Superior temporal gyrus (tissue), 1 donor: ENCODE measurements at regions not wholly inside any gene's neighbourhood (a gene's known extent, or its start where the extent isn't known, plus 50 kb on each side); places are given as distances from the start of the nearest gene placed in this dataset.

Experiments
- DNase-seq: peaks from one replicate; pipeline ENCODE4 v3.0.0-alpha.2; 2016; ENCODE audit errors: extremely low spot score

DNA sequence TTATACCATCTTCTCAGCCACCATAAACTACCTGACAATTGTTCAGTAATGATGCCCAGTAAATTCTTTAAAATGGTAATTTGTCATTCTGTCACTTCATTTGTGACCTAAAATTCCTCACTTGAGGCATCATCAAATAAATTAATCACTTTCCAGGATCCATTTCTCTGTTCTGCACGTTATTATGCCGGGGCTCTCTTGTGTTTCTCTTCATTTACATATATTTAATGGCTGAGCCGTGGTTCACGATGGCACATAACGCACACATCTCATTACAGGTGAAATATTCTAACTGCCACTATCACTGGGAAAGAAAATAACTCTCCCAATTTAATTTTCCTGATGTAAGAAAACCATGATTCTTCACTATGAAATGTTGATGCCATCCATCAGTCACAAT is 529.6 kb downstream of the NR4A2 start:
- DNase-seq, result no peak

GRCh38 chr2:155792666-155793065 is 539.9 kb downstream of the NR4A2 start:
- DNase-seq, result no peak

GRCh38 chr2:155770516-155770915 is 562.0 kb downstream of the NR4A2 start:
- no peak for DNase-seq

GRCh38 chr2:155766342-155767115 is 566.0 kb downstream of the NR4A2 start:
- DNase-seq, result no peak

DNA sequence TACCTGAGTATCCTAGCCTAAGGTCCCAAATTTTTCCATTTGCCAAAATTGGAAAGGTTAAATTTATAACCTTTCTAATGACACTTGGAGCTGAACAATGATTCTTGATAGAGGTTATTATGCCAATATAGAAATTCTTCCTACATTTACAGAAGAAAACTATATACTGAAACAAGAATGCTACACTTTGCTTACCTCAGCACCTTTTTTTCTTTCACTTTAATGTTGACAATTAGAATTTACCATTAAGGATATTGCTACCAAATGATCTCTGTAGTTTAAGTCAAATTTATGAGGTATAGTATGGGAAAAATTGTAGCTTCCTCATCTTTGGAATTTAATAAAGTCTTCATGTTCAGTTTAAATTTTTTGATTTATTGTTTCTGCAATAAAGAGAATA is 577.0 kb downstream of the NR4A2 start:
- DNase-seq, result no peak

GRCh38 chr2:155748131-155748530 is 584.4 kb downstream of the NR4A2 start:
- DNase-seq, result no peak

DNA sequence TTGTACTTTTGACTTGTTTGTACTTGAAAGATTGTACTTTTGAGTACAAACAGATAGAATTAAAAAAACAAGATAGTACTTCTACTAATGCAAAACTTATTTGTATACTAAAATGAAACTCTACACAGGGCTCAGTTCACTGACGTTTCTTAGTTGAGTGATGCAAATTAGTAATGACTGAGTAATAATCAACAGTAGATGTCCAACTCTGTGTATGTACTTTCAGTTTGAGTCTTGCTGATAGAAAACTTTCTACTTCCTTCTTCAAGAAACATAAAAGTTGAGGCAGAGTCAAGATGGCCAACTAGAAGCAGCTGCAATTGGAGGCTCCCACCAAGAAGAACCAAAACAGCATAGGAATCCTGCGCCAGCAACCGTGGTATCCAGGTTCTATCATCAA is 585.0 kb downstream of the NR4A2 start:
- DNase-seq, result no peak

- DNase-seq, result peak; percentile 86
Observed at GRCh38 chr2:155733091-155733853, 599.2 kb downstream of the NR4A2 start.

DNA sequence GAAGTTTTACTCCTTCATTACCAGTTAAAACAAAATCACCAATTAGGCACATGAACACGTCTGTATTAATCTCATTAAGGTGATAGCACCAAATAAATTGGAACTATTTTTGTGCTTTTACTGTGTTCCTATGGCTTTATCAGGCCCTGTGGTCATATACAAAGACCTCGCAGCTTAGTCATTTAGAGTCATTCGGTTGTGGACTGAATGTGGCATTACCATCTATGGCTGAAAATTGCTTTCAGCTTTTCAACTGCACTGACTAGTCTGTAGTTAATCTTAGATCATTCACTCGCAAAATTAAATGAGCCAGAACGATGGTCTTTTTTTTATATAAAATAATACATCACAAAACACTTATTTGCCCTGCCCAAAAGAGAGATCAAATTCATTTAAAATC is 601.7 kb downstream of the NR4A2 start:
- no peak for DNase-seq

GRCh38 chr2:155727187-155727895 is 605.2 kb downstream of the NR4A2 start:
- DNase-seq, result no peak

DNA sequence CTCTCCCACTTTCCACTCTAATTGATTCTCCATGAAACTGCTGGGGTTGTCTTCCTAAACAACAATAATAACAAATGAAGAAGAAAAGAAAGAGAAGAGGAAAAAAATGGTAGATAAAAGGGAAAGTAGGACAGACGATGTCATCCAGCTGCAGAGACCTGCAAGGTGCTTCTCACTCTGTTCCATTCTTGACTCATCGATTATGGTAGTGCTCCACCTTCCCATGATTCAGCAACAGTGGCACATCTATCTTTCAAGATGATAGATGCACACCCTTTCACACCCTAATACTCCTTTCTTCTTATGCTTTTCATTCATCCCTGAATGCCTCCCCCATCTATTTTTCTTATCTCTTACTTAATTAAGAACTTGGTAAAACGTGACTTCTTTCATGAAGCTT is 610.2 kb downstream of the NR4A2 start:
- no peak for DNase-seq

- DNase-seq, result no peak
Observed at GRCh38 chr2:155715705-155716104, 616.8 kb downstream of the NR4A2 start.

DNA sequence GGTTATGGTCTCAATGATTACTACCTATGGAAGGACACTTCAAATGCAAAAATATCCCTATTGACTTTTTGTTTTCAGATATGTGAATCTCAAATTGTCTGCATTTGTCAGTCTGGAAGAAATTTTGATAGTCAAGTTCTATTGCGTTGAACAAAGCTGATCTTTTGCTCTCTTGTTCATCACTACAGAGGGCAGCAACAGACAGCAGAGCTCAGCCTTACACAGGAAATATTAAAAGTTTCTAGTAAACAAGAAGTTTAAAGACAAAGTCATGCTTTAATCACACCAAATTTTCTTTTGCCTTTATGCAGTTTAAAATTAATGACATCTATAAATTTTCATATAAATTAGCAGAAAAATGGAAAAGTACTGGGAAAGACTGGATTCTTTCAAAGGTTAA is 617.5 kb downstream of the NR4A2 start:
- peak; percentile 63 for DNase-seq

- peak; percentile 63 for DNase-seq
Observed at GRCh38 chr2:155708071-155708470, 624.5 kb downstream of the NR4A2 start.

GRCh38 chr2:155703917-155704316 is 628.6 kb downstream of the NR4A2 start:
- no peak for DNase-seq

DNA sequence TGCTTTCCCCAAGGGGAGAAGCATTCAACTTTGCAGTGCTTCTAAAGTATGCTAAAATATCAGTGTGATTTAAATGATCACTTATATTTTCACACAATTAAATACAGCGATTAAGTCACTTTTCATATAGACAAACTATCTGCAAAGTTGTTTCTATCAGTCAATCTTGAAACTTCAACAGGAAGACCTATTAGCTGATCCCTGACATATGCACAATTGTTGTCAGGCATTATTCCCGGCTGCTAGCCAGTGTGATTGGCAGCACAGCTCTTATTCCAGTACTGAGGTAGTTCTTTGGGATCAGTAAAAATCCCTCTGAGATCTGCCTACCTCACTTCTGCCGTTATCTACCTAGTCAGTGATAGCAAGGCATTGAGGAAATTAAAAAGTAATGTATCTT is 629.5 kb downstream of the NR4A2 start:
- DNase-seq, result no peak

DNA sequence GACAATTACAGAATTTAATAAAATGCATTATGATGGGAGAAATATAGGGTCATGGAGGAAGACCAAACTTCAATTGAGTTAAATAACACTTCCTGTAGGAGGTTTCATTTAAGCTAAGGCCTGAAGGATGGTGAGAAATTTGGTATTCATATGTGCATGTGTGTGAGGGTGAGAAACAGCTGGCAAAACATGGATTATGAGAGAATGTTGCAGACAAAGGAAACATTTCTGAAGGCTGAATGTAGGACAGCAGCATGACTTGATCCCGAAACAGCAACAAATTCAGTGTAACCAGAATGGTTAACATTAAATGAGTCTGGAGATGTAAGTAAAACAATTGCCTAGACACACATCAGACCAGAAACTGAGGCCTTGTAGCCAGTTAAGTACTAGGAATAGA is 630.8 kb downstream of the NR4A2 start:
- DNase-seq, result no peak

GRCh38 chr2:155696571-155696970 is 636.0 kb downstream of the NR4A2 start:
- DNase-seq, result no peak

DNA sequence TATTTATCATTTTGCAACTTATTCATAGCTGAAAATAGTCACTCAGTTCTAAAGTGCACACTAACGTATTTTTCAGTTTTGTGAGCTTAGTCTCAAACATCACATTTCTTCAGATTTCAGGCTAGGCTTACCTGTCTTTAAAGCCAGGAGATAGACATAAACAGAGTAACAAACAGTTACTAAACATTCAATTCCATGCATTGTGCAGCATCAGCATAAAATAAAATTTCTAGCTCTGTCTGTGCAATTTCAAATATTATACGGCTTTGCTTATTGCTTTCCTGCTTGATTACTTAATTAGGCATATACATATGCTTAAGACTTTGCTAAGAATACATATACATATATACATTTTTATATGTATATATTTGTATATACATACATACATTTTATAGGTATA is 637.0 kb downstream of the NR4A2 start:
- no peak for DNase-seq

DNA sequence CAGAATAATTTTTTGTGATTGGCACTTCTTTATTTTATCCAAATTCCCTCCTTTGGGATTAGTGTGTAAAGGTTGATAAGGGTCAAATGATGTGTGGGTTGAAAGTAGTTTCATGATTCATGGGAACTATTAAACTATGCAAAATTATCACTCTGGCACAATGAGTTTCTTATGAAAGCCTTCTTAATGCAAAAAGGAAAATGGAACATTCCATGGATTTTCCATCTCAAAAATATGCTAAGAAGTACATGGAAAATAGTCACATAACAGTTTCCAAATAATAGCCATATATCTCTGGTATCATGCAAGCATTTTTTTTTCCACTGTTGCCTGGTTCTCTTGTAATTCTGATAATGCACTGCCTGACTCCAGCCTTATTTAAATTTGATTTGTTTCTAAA is 639.7 kb downstream of the NR4A2 start:
- no peak for DNase-seq

- no peak for DNase-seq
Observed at GRCh38 chr2:155692106-155692505, 640.4 kb downstream of the NR4A2 start.

GRCh38 chr2:155690785-155691184 is 641.7 kb downstream of the NR4A2 start:
- DNase-seq, result peak; percentile 53

DNA sequence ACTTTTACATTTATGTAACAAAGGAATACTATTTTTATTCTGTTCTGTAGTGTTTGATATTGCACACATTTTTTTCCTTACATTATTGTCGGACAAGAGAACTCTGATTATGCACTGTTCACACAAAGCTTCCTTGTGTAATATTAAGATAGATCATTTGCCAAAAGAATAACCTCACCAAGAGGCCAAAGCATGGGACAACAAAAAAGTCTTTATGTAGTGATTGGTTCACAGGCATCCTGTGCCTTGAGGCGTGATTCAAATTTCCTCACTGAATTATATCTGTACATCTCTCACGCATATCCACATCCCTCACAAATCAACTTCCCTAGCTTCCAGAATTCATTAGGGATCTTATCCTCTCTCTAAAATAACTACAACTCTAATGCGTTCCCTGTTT is 642.7 kb downstream of the NR4A2 start:
- DNase-seq, result peak; percentile 87
